HUES48 (cell line): ENCODE measurements at regions not wholly inside any gene's neighbourhood (a gene's known extent, or its start where the extent isn't known, plus 50 kb on each side); places are given as distances from the start of the nearest gene placed in this dataset.
A peak's percentile ranks its signal among the peaks of the same experiment; 100 is the strongest.
"Not testable (repeated sequence)": the region's sequence is repeated elsewhere in the genome, so short reads cannot be mapped to it uniquely, and the experiment has no call there.

Experiments
- H3K27ac ChIP-seq: one replicate; pipeline ENCODE4 v1.7.0; 2013; ENCODE audit warnings: low read depth, low read length, inconsistent platforms
- H3K27me3 ChIP-seq: 2 replicates; pipeline ENCODE4 v1.6.1; 2013; ENCODE audit warnings: mild to moderate bottlenecking, low read length; ENCODE audit not compliant: control insufficient read depth, insufficient read depth
- H3K36me3 ChIP-seq: 2 replicates; pipeline ENCODE4 v1.6.1; 2013; ENCODE audit warnings: low read length; ENCODE audit not compliant: control insufficient read depth, insufficient read depth
- H3K4me1 ChIP-seq: 2 replicates; pipeline ENCODE4 v1.6.1; 2013; ENCODE audit warnings: mild to moderate bottlenecking, low read length; ENCODE audit not compliant: control insufficient read depth, insufficient read depth
- H3K4me3 ChIP-seq: 2 replicates; pipeline ENCODE4 v1.5.1; 2013; ENCODE audit warnings: mild to moderate bottlenecking, low read depth, low read length
- H3K9ac ChIP-seq: 2 replicates; pipeline ENCODE4 v1.6.1; 2013; ENCODE audit warnings: mild to moderate bottlenecking, low read depth, low read length, moderate library complexity
- H3K9me3 ChIP-seq: 2 replicates; pipeline ENCODE4 v1.6.1; 2013; ENCODE audit warnings: low read length; ENCODE audit not compliant: control insufficient read depth, insufficient read depth

DNA sequence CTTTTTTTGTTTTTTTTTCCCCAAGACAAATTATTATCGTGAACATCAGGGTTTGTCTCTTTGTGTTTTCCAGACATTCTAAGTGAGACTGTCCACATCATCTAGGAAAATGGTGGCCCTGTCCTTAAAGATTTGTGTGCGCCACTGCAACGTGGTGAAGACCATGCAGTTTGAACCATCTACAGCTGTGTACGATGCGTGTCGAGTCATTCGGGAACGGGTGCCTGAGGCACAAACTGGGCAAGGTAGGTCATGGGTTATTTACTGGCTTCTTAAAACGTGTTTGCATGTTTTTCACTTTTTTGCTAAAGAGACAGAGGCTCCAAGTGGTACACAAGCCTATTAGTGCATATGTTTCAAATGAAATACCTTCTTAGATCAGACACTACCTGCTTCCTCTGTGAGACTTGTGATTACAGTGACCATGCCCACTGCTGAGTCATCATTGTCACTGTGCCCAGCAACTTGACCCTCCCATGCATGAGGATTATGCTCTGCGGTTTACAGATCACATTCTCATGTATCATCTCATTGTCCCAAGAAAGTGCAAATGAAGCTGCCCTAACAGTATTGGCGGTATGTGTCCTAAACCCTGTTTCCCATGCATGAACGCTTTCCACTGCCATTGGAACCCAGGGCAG is 395.2 kb upstream of the TPM1 start:
- Histone ChIP-seq H3K4me1 (peaks cover 9% of the 10 kb centered on the region), H3K27ac (no peak overlapping the region)

DNA sequence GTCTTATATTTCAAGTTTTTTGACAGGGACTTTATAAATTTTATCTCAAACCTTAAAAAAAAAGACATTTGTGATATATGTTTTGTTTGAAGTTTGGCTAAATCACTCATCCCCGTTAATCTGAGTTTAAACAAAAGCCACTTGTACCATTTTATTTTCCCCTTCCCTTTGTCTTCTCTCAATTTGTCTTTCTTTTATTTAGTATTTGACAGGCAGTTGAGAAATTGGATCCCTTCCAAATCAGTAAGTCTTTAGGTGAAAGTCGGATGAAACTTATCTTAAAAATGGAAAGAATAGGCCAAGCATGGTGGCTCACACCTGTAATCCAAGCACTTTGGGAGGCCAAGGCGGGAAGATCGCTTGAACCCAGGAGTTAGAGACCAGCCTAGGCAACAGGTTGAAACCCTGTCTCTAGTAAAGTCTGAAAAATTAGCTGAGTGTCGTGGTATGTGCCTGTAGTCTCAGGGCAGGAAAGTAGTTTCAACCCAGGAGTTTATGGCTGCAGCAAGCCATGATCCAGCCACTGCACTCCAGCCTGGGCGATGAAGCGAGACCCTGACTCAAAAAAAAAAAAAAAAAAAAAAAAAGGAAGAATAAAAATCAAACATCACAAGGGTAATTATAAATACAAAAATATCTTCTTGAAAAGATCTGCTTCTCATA is 394.6 kb upstream of the TPM1 start:
- no peak overlapping the region for H3K27ac ChIP-seq

More for the DNA sequence above, 395.2 kb upstream of the TPM1 start:
- Histone ChIP-seq H3K4me3 (no peak overlapping the region), H3K27me3 (no peaks in the 10 kb centered on the region), H3K9ac (no peak overlapping the region), H3K9me3 (no peaks in the 10 kb centered on the region), H3K36me3 (no peaks in the 10 kb centered on the region)

GRCh38 chr15:62648954-62649353 is 393.6 kb upstream of the TPM1 start:
- no peaks in the 10 kb centered on the region for H3K27me3 ChIP-seq
- H3K36me3 ChIP-seq: no peaks in the 10 kb centered on the region
- no peak overlapping the region for H3K4me3 ChIP-seq
- no peak overlapping the region for H3K27ac ChIP-seq
- H3K9me3 ChIP-seq: no peaks in the 10 kb centered on the region
- peaks cover 9% of the 10 kb centered on the region for H3K4me1 ChIP-seq
- no peak overlapping the region for H3K9ac ChIP-seq

More for the DNA sequence above, 394.6 kb upstream of the TPM1 start:
- Histone ChIP-seq H3K36me3 (no peaks in the 10 kb centered on the region), H3K4me1 (peaks cover 9% of the 10 kb centered on the region), H3K4me3 (no peak overlapping the region), H3K9me3 (no peaks in the 10 kb centered on the region), H3K27me3 (no peaks in the 10 kb centered on the region), H3K9ac (no peak overlapping the region)

- no peaks in the 10 kb centered on the region for H3K9me3 ChIP-seq
- no peak overlapping the region for H3K9ac ChIP-seq
- H3K27me3 ChIP-seq: no peaks in the 10 kb centered on the region
- H3K36me3 ChIP-seq: no peaks in the 10 kb centered on the region
- H3K4me3 ChIP-seq: no peak overlapping the region
- H3K4me1 ChIP-seq: 0 out of 2 replicates have a peak, but pooled peaks cover under 1% of the 10 kb centered on the region
- H3K27ac ChIP-seq: no peak overlapping the region
Observed at GRCh38 chr15:62649793-62650420, 392.6 kb upstream of the TPM1 start.

- Histone ChIP-seq H3K9ac (no peak overlapping the region), H3K4me3 (no peak overlapping the region), H3K27ac (no peak overlapping the region), H3K36me3 (no peaks in the 10 kb centered on the region), H3K4me1 (no peaks in the 10 kb centered on the region), H3K27me3 (no peaks in the 10 kb centered on the region), H3K9me3 (no peaks in the 10 kb centered on the region)
Observed at GRCh38 chr15:62653122-62653521, 389.4 kb upstream of the TPM1 start.

DNA sequence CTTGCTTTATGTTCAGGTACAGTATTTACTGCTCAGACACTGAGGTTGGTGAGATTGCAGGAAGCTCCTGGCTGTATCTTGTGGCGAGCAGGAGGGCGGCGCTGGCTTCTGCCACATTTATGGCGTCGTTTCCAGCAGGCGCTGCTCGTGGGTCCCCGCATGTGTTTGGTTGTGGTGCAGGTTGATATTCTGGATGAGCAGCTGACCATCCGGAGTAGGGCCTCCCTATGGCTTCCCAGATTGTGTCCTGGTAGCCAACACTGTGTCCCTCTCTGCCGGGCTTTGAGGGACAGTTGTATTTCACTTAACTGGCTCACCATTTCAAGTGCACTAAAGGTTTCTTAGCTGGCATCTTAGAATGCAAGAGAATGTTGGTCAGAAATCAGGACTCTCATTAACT is 386.5 kb upstream of the TPM1 start:
- H3K27me3 ChIP-seq: no peaks in the 10 kb centered on the region
- no peaks in the 10 kb centered on the region; the same call in 1 of the 2 replicates for H3K36me3 ChIP-seq
- H3K27ac ChIP-seq: no peak overlapping the region
- H3K9ac ChIP-seq: no peak overlapping the region
- no peak overlapping the region for H3K4me3 ChIP-seq
- H3K9me3 ChIP-seq: no peaks in the 10 kb centered on the region
- no peaks in the 10 kb centered on the region for H3K4me1 ChIP-seq

- not testable (repeated sequence) for H3K9ac ChIP-seq, H3K4me1 ChIP-seq, H3K27ac ChIP-seq, H3K27me3 ChIP-seq, H3K9me3 ChIP-seq, H3K36me3 ChIP-seq, H3K4me3 ChIP-seq
Observed at GRCh38 chr15:62657501-62657900, 385.0 kb upstream of the TPM1 start.

DNA sequence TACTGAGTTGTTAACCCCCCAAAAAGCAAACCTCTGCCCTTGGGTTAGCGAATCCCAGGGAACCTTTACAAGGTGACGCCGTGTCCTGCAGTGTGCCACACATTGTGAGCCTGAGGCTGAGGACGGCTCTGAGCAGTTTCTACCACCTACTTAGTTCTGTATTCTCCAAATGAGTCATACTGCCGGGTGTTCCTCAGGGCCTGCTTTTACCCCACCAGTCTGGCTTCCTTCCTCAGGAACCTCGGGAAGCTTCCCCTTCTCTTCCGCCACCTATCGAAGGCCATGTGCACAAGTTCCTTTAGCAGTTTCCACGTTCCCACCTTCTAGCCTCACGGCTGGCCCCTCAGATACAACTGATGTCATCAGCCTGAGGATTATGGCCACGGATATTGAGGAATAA is 384.0 kb upstream of the TPM1 start:
- no peaks in the 10 kb centered on the region for H3K4me1 ChIP-seq
- no peak overlapping the region for H3K9ac ChIP-seq
- no peak overlapping the region for H3K4me3 ChIP-seq
- no peaks in the 10 kb centered on the region for H3K9me3 ChIP-seq
- H3K36me3 ChIP-seq: no peaks in the 10 kb centered on the region; the same call in 1 of the 2 replicates
- no peak overlapping the region for H3K27ac ChIP-seq
- H3K27me3 ChIP-seq: no peaks in the 10 kb centered on the region

DNA sequence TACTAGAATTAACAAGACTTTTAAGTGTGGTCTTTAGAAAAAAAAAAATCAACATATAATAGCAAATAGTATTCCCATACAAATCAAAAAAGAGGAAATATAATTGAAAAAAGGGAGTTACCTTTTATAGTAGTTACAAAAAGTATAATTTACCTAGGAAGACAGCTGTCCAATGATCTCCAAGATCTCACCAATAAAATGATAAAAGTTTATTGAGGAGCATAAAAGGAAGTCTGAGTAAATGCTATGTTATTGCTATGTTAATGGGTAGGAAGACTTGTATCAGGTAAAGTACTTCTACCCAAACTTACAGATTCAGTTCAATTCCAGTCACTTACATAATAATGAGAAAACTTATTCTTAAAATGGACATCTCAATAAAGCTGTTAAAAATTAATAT is 379.0 kb upstream of the TPM1 start:
- Histone ChIP-seq H3K27ac (no peak overlapping the region), H3K9ac (no peak overlapping the region), H3K27me3 (no peaks in the 10 kb centered on the region), H3K36me3 (no peaks in the 10 kb centered on the region; the same call in 1 of the 2 replicates), H3K9me3 (no peaks in the 10 kb centered on the region), H3K4me3 (no peak overlapping the region), H3K4me1 (no peaks in the 10 kb centered on the region)

DNA sequence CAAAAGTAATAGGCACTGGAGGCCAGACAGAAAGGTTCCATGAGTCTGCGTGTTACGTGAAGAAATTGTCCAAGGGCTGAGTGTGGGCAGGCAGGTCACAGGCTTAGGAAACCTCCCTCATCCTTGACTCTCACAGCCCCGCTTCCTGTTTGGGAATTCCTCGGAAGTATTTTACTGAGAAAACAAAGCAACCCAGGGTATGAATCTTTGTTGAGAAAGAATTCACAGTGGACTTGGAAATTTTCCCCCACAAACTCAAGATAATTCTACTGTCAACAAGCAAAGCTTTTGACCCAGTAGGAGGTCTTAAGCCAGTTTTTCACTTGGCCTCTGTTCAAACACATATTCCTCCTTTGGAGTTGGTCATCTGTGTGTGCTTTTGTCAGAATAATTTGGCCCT is 377.1 kb upstream of the TPM1 start:
- Histone ChIP-seq H3K27ac (peak overlapping the region; percentile 56), H3K4me1 (no peaks in the 10 kb centered on the region), H3K4me3 (no peak overlapping the region), H3K27me3 (no peaks in the 10 kb centered on the region), H3K36me3 (no peaks in the 10 kb centered on the region), H3K9ac (no peak overlapping the region), H3K9me3 (no peaks in the 10 kb centered on the region)

GRCh38 chr15:62666046-62666445 is 376.5 kb upstream of the TPM1 start:
- no peaks in the 10 kb centered on the region for H3K27me3 ChIP-seq
- no peaks in the 10 kb centered on the region for H3K36me3 ChIP-seq
- no peak overlapping the region for H3K4me3 ChIP-seq
- no peaks in the 10 kb centered on the region for H3K4me1 ChIP-seq
- peak overlapping the region; percentile 56 for H3K27ac ChIP-seq
- no peak overlapping the region for H3K9ac ChIP-seq
- H3K9me3 ChIP-seq: no peaks in the 10 kb centered on the region
